ENCODE measurements at regions not wholly inside any gene's neighbourhood (a gene's known extent, or its start where the extent isn't known, plus 50 kb on each side); places are given as distances from the start of the nearest gene placed in this dataset.

GRCh38 chr1:221532071-221532773 lies 209.7 kb downstream of the DUSP10 start:
- DNase-seq: no peak
- H3K36me3 ChIP-seq (ENCODE audit: control insufficient read depth in 2 of 3, insufficient read depth in 3 of 3, low read length in 3 of 3): no peaks in the 10 kb centered on the region
- intact Hi-C loops (cut with DNase I): no loop called here
- H3K9ac ChIP-seq (ENCODE audit: low read length in 3 of 3): no peak overlapping the region
- no peak for TF ChIP-seq CTCF (IDR thresholded peaks at IDR 0.05; ENCODE audit: borderline replicate concordance, extremely low read depth, insufficient read depth)
- H3K4me1 ChIP-seq (ENCODE audit: control insufficient read depth in 2 of 3, insufficient read depth in 2 of 3, low read depth in 1 of 3, low read length in 3 of 3): no peaks in the 10 kb centered on the region
- no peaks in the 10 kb centered on the region for H3K27me3 ChIP-seq (ENCODE audit: control insufficient read depth, insufficient read depth, low read length)
- no peak overlapping the region for H3K27ac ChIP-seq (ENCODE audit: low read depth in 2 of 2, low read length in 2 of 2)
- FAIRE-seq: no peak
- no peak overlapping the region for H3K4me3 ChIP-seq (ENCODE audit: low read length in 3 of 3)
- H3K9me3 ChIP-seq (ENCODE audit: control insufficient read depth in 2 of 3, insufficient read depth in 1 of 3, low read length in 3 of 3): no peaks in the 10 kb centered on the region

- no peak for FAIRE-seq
- intact Hi-C loops (cut with DNase I): no loop called here
Observed at GRCh38 chr1:221541296-221541695, 200.6 kb downstream of the DUSP10 start.

GRCh38 chr1:221543529-221544120 lies 198.3 kb downstream of the DUSP10 start:
- intact Hi-C loops (cut with DNase I): no loop called here
- Histone ChIP-seq H3K27me3 (ENCODE audit: control insufficient read depth, insufficient read depth, low read length) (no peaks in the 10 kb centered on the region), H3K4me3 (ENCODE audit: low read length in 3 of 3) (no peak overlapping the region), H3K27ac (ENCODE audit: low read depth in 2 of 2, low read length in 2 of 2) (no peak overlapping the region), H3K4me1 (ENCODE audit: control insufficient read depth in 2 of 3, insufficient read depth in 2 of 3, low read depth in 1 of 3, low read length in 3 of 3) (no peaks in the 10 kb centered on the region), H3K9me3 (ENCODE audit: control insufficient read depth in 2 of 3, insufficient read depth in 1 of 3, low read length in 3 of 3) (no peaks in the 10 kb centered on the region), H3K36me3 (ENCODE audit: control insufficient read depth in 2 of 3, insufficient read depth in 3 of 3, low read length in 3 of 3) (no peaks in the 10 kb centered on the region), H3K9ac (ENCODE audit: low read length in 3 of 3) (no peak overlapping the region)
- DNase-seq: peak in 2 of 5 donors; percentile 3 to 26
- peak; percentile 3 for FAIRE-seq
- TF ChIP-seq CTCF (IDR thresholded peaks at IDR 0.05; ENCODE audit: borderline replicate concordance, extremely low read depth, insufficient read depth): peak; percentile 44

More at GRCh38 chr1:221541296-221541695, 200.6 kb downstream of the DUSP10 start:
- no peaks in the 10 kb centered on the region for H3K36me3 ChIP-seq (ENCODE audit: control insufficient read depth in 2 of 3, insufficient read depth in 3 of 3, low read length in 3 of 3)
- H3K9me3 ChIP-seq (ENCODE audit: control insufficient read depth in 2 of 3, insufficient read depth in 1 of 3, low read length in 3 of 3): no peaks in the 10 kb centered on the region
- no peak for DNase-seq
- H3K9ac ChIP-seq (ENCODE audit: low read length in 3 of 3): no peak overlapping the region
- H3K4me1 ChIP-seq (ENCODE audit: control insufficient read depth in 2 of 3, insufficient read depth in 2 of 3, low read depth in 1 of 3, low read length in 3 of 3): no peaks in the 10 kb centered on the region
- H3K27me3 ChIP-seq (ENCODE audit: control insufficient read depth, insufficient read depth, low read length): no peaks in the 10 kb centered on the region
- TF ChIP-seq CTCF (IDR thresholded peaks at IDR 0.05; ENCODE audit: borderline replicate concordance, extremely low read depth, insufficient read depth): no peak
- no peak overlapping the region for H3K27ac ChIP-seq (ENCODE audit: low read depth in 2 of 2, low read length in 2 of 2)
- no peak overlapping the region for H3K4me3 ChIP-seq (ENCODE audit: low read length in 3 of 3)
